ENCODE measurements at regions not wholly inside any gene's neighbourhood (a gene's known extent, or its start where the extent isn't known, plus 50 kb on each side); places are given as distances from the start of the nearest gene placed in this dataset.

DNA sequence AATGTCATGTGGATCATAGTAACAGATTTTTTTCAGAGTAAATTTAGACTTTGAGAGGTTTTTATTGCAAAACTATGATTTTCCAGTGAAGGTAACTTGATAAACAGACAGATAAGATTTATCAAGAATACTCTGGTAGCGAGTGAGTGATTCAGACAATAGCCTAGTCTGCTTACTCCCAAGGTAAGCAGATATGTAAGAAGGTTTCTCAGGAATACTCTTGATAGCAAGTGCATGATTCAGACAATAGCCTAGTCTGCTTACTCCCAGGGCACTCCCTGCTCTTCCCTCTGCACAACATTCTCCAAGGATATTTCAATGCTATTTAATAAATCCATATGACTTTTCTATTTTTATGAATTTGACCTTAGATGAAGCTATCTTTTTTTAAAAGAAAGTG lies 1881.5 kb downstream of the EFNA5 start:
- DNase-seq, result no peak

GRCh38 chr5:105783811-105784210 lies 1886.9 kb downstream of the EFNA5 start:
- no peak for DNase-seq

DNA sequence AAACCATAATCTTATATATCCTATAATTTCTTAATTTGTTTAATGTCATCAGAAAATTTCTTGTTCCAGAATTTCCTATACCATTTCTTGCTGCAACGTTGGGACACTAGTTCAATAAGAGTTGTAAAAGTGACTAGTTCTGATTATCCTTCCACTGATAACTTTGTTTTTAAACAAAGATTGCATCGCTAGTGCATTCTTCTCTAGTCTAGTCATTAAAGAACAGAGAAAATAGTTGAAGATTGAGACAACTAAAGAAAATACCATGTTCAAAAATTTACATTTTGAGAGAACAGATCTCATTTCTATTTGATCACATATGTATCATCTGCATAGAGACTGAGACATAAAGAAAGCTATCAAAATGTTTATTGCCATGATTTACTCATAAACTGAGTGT lies 1888.2 kb downstream of the EFNA5 start:
- DNase-seq, result no peak

DNA sequence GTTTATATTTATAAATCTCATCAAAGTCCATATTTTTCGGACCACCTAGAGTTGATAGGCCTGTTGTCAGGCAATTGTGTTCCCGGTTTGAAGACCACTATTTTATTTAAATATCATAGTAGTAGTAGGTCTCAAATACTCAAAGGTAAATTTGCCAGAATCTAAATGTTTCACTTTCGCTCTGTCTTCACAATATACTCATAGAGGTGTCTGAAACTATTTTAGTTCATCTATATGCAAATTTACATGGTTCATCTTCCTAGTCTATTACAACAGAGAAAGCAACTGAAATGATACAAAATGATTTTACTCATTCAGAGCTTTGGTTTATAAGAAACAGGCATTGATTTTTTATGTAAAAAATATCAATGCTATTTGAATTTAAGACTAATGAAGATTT lies 1897.5 kb downstream of the EFNA5 start:
- no peak for DNase-seq

DNA sequence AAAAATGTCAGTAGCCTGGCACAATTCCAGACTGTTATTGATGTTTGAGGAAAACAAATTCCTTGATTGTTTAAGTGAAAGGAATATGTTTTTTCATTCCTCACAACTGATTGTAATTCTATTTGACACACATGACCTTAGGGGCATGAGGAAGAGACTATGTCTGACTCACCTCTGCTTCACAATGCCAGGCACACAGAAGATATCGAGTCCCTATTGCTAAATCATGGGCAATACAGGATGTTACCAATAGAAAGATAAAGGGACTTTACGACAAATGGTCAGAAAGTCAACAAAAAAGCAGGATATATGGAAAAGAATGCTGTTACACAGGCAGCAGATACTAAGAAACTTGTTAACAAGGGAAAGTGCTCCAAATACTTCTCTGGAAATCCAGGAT lies 1903.5 kb downstream of the EFNA5 start:
- DNase-seq, result no peak

- DNase-seq, result no peak
Measured at GRCh38 chr5:105762728-105763127, 1908.0 kb downstream of the EFNA5 start.

DNA sequence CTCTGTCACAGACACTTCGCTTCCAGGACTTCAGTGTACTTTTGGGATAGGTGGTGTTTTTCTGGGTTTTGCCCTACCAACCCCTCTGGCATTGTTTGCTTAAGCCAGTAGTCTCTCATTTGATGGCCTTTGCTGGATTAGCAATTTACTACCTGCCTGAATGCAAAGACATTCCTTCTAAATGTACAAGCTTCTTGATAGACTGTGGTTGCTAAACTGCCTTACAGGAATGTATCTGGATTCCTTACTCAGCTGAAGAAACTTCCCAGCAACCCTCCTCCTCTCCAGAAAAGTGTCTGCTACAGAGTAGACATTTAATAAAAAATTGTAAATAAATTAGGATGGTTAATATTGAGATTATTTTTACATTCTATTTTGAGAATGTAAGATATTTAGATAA lies 1916.7 kb downstream of the EFNA5 start:
- no peak for DNase-seq

- no peak for DNase-seq
Measured at GRCh38 chr5:105752801-105753200, 1917.9 kb downstream of the EFNA5 start.

DNA sequence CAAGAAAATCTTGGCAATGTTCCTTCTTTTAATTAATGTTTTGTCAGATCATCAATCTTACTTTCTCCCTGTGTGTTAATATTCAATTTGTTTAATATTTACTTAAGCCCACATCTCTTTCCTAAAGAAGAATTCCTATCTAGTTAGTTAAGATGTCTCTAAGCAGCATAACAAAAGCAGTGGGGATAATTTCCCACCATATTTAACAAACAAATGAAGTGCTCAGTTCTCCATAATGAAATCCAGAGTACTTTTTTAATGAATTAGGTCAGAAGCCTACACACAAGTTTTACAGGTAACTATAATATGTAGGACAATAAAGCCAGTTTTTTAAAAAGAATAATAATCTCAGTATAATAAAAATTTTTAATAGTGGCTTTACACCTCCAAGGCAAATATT lies 1918.8 kb downstream of the EFNA5 start:
- no peak for DNase-seq

- no peak for DNase-seq
Measured at GRCh38 chr5:105745111-105745510, 1925.6 kb downstream of the EFNA5 start.

DNA sequence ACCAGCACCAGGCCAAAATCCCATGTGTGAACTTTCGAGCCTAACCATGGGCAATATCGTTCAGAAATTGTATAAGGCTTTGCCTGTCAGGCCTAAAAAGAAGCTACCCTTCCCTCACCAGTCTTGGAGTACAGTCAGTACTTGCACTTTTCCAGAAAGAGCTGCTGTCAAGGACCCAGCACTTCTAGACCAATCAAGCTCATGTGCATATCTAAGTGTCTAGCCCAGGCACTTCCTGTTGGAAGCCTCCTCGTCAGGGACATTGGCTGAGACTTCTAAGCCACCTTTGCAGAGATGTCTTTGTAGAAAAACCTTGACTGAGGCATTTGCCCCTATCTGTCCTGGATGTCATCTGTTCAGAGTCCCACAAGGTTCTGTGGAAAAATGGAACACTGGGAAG lies 1930.5 kb downstream of the EFNA5 start:
- DNase-seq, result no peak

- DNase-seq, result no peak
Measured at GRCh38 chr5:105739732-105740131, 1931.0 kb downstream of the EFNA5 start.

- DNase-seq, result no peak
Measured at GRCh38 chr5:105735704-105736103, 1935.0 kb downstream of the EFNA5 start.

DNA sequence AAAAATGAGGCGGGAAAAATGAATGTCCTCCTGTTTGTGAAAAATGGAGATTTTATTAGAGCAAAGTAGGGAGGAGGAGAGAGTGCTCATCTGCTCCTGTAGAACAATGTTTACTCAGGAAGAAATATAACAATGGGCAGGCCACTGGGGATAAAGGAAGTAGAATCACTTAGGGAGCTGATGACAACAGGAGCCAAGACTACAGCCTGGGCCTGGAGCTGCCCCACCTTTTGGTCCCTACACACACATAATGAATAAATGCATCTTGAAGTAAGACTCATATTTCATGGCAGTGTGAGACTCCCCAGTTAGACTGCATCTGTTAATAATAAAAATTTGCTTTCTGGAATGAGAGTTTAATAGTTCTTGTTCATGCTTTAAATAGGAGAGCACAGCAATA lies 1939.8 kb downstream of the EFNA5 start:
- DNase-seq, result no peak

DNA sequence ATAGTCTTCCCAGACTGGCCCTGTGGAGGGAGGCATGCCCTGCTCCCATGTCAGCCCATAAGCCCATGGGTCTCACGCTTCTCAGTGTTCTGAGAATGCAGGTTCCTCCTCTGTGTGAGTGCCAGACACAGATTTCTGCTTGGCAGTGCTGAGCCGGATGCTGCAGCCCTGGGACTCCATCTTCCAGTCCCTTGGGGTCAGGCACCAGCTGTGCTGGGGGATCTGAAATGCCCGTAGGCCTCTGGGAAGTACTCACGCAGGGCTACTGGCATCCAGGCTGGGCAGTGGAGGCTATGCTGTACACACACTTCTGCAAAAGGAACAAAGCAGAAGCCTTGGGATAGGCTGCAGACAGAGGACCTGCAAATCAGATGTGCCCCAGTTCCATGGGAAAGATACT lies 1944.6 kb downstream of the EFNA5 start:
- no peak for DNase-seq

DNA sequence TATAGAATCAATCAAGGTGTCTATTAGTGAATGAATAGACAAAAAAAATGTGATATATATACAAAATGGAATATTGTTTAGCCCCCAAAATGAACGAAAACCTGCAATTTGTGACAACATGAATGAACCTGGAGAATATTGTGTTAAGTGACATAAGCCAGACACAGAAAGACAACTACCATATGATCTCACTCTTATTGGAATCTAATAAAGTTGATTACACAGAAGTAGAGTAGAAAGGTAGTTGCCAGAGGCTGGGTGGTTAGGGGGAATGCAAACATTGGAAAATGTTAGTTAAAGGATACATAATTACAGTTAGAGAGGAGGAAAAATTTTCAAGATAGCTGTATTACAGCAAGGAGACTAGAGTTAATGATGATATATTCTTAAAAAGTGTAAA lies 1962.3 kb downstream of the EFNA5 start:
- DNase-seq, result no peak

DNA sequence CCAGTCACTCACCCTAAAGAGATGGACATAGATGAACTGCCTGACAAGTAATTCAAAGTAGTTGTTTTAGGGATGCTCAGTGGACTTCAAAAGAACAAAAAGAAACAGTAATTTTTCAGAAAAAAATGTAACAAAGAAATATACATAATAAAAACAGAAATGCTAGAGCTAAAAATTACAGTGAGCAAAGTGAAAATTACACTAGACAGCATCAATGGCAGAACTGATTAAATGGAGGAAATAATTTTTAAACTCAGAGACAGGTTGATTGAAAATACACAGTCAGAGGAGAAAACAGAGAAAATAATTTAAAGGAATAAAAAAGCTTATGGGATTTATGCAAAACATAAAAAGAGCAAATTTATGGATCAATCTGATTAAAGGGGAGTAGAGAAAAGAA lies 1968.4 kb downstream of the EFNA5 start:
- no peak for DNase-seq

- DNase-seq, result no peak
Measured at GRCh38 chr5:105696440-105696839, 1974.3 kb downstream of the EFNA5 start.

- DNase-seq, result no peak
Measured at GRCh38 chr5:105695941-105696340, 1974.8 kb downstream of the EFNA5 start.

DNA sequence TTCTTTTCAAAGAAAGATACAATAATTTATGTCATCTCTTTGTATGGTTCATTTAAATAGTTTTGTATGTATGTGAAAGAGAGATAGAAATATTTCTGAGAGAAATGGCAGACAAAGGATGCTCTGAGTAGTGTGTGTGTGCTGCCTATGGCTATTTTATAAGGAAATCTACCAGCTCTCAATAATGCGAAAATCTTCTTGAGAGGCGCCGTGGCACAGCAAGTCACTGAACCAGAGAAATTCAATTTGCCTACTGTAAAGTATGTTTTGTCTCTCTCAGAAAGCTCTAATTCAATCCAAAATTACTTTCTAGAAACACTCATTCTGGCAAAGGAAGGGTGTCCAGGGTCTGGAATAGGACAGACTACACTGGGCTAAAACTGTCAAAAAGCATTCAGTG lies 1981.1 kb downstream of the EFNA5 start:
- DNase-seq, result no peak

- DNase-seq, result no peak
Measured at GRCh38 chr5:105688227-105688792, 1982.4 kb downstream of the EFNA5 start.

GRCh38 chr5:105687493-105687892 lies 1983.2 kb downstream of the EFNA5 start:
- DNase-seq, result no peak

GRCh38 chr5:105685884-105686283 lies 1984.9 kb downstream of the EFNA5 start:
- DNase-seq, result no peak

- DNase-seq, result no peak
Measured at GRCh38 chr5:105684799-105685198, 1985.9 kb downstream of the EFNA5 start.

GRCh38 chr5:105680858-105681475 lies 1989.8 kb downstream of the EFNA5 start:
- DNase-seq, result no peak

All from right kidney (tissue), 1 donor.